Ishikawa (cell line): ENCODE measurements at regions not wholly inside any gene's neighbourhood (a gene's known extent, or its start where the extent isn't known, plus 50 kb on each side); places are given as distances from the start of the nearest gene placed in this dataset.

Experiments
- CEBPB ChIP-seq: IDR thresholded peaks from 2 replicates; pipeline ENCODE4 v1.6.1; 2012
- CREB1 ChIP-seq: IDR thresholded peaks from 2 replicates; pipeline ENCODE4 v1.6.1; 2012; ENCODE audit warnings: low read depth
- EGR1 ChIP-seq: IDR thresholded peaks from 2 replicates; pipeline ENCODE4 v1.6.1; 2012
- EP300 ChIP-seq: IDR thresholded peaks from 2 replicates; pipeline ENCODE4 v1.6.1; 2012; ENCODE audit warnings: borderline replicate concordance
- FOXM1 ChIP-seq: IDR thresholded peaks from 2 replicates; pipeline ENCODE4 v1.6.1; 2012; ENCODE audit warnings: low read depth, borderline replicate concordance
- MAX ChIP-seq: IDR thresholded peaks from 2 replicates; pipeline ENCODE4 v1.6.1; 2012
- NFIC ChIP-seq: IDR thresholded peaks from 2 replicates; pipeline ENCODE4 v1.6.1; 2012
- RAD21 ChIP-seq: IDR thresholded peaks from 2 replicates; pipeline ENCODE4 v1.6.1; 2012; ENCODE audit warnings: low read depth
- REST ChIP-seq: IDR thresholded peaks from 2 replicates; pipeline ENCODE4 v1.6.1; 2012; ENCODE audit warnings: low read depth, mild to moderate bottlenecking
- TAF1 ChIP-seq: IDR thresholded peaks from 2 replicates; pipeline ENCODE4 v1.6.1; 2012; ENCODE audit warnings: low read depth, mild to moderate bottlenecking
- TCF12 ChIP-seq: IDR thresholded peaks from 2 replicates; pipeline ENCODE4 v1.6.1; 2012; ENCODE audit warnings: low read depth
- TEAD4 ChIP-seq: IDR thresholded peaks from 2 replicates; pipeline ENCODE4 v1.6.1; 2012
- USF1 ChIP-seq: IDR thresholded peaks from 2 replicates; pipeline ENCODE4 v1.6.1; 2012
- YY1 ChIP-seq: IDR thresholded peaks from 2 replicates; pipeline ENCODE4 v1.6.1; 2012; ENCODE audit warnings: low read depth
- ZBTB7A ChIP-seq: IDR thresholded peaks from 2 replicates; pipeline ENCODE4 v1.6.1; 2012; ENCODE audit warnings: low read depth

- TF ChIP-seq YY1 (no peak), EP300 (no peak), ZBTB7A (no peak), EGR1 (no peak), TCF12 (no peak), FOXM1 (no peak), CEBPB (no peak), REST (no peak), USF1 (no peak), TEAD4 (no peak), TAF1 (no peak), MAX (no peak), RAD21 (no peak), CREB1 (no peak)
Measured at GRCh38 chr2:143953451-143954030, 566.4 kb downstream of the ZEB2 start.

- TF ChIP-seq NFIC, result no peak
- TF ChIP-seq CREB1, result no peak
- no peak for TF ChIP-seq USF1
- TF ChIP-seq TEAD4, result no peak
- TF ChIP-seq YY1, result no peak
- no peak for TF ChIP-seq EP300
- TF ChIP-seq ZBTB7A, result no peak
- TF ChIP-seq CEBPB, result no peak
- no peak for TF ChIP-seq REST
- TF ChIP-seq MAX, result no peak
- no peak for TF ChIP-seq RAD21
Measured at GRCh38 chr2:143952536-143952935, 567.4 kb downstream of the ZEB2 start.

GRCh38 chr2:143950704-143951103, 569.2 kb downstream of the ZEB2 start:
- no peak for TF ChIP-seq FOXM1
- TF ChIP-seq YY1, result no peak
- no peak for TF ChIP-seq CEBPB
- no peak for TF ChIP-seq RAD21
- TF ChIP-seq TCF12, result no peak
- TF ChIP-seq NFIC, result no peak

GRCh38 chr2:143949121-143949848, 570.6 kb downstream of the ZEB2 start:
- TF ChIP-seq EGR1, result no peak
- TF ChIP-seq CEBPB, result no peak
- TF ChIP-seq NFIC, result no peak
- TF ChIP-seq YY1, result no peak
- TF ChIP-seq ZBTB7A, result no peak
- TF ChIP-seq FOXM1, result no peak
- no peak for TF ChIP-seq TEAD4
- no peak for TF ChIP-seq REST
- no peak for TF ChIP-seq USF1
- TF ChIP-seq CREB1, result no peak
- TF ChIP-seq EP300, result no peak
- TF ChIP-seq TAF1, result no peak
- no peak for TF ChIP-seq MAX
- no peak for TF ChIP-seq RAD21
- TF ChIP-seq TCF12, result no peak
